ENCODE measurements at regions not wholly inside any gene's neighbourhood (a gene's known extent, or its start where the extent isn't known, plus 50 kb on each side); places are given as distances from the start of the nearest gene placed in this dataset.
"Not testable (repeated sequence)": the region's sequence is repeated elsewhere in the genome, so short reads cannot be mapped to it uniquely, and the experiment has no call there.

GRCh38 chr9:113664181-113664875 is 200.8 kb downstream of the RGS3 start:
- DNase-seq (ENCODE audit: low read depth), result no peak

DNA sequence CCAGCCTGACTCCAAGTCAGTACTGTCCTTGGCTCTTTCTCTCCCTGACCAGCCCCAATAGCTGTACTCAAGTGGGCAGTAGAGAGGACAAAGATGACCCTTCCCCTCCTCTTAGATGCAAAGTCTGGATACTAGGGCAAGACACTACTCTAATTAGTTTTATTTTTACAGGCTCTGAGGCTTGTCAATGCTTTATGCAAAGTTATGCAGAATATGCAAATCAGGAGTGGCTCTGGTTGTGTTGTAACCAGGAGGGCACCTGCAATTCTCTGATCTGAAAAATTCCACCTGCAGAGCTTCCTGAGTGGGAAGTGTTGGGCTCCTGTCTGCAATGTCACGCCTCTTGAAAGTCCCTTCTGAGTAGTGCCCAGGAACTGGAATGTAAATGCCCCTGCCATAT is 201.5 kb downstream of the RGS3 start:
- DNase-seq (ENCODE audit: low read depth), result no peak

GRCh38 chr9:113665756-113666155 is 202.2 kb downstream of the RGS3 start:
- no peak for DNase-seq (ENCODE audit: low read depth)

DNA sequence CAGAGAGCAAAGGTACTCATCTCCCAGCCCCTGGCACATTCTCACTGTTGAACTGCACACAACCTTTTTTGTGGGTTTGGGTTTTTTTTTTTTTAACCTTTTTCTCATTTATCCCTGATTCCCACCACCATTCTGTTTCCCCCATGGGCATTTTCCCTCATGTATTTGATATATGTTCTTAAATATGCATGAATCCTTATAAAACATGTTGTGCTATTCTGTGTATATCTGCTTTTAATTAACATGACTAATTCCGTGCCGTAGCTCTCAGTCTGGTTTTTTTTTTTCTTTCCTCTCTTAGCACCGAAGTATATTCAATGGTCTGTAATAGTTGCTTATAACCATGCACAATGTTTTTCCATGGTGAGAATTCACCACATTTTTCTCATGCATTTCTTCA is 204.5 kb downstream of the RGS3 start:
- no peak for DNase-seq (ENCODE audit: low read depth)

DNA sequence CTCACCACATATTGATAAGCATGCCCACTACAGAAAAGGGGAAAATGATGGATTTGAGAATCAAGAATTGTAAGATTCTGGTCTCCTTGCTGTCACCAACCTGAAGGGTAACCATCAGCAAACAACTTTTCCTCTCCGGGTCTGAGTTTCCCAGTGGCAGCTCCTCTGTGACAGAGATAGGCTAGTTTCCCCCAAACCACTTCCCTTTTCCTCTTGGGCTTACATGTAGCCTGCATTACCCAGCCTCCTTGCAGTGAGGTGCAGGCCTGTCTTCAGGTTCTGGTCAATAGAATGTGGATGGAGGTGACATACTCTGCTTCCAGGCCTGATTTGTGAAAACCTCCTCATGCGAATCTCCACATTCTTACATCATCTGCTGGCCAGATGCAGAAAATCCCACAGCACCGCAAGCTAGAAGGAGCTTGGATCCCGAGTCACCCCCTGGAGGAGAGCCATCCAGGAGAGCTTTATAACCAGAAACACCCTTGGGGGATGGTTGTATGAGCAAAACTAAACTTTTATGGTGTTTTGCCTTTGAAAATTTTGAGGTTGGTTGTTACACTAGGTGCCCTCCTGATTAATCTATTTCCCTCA is 206.1 kb downstream of the RGS3 start:
- DNase-seq (ENCODE audit: low read depth), result no peak

GRCh38 chr9:113673726-113674125 is 202.4 kb upstream of the ZNF618 start:
- peak; percentile 78 for DNase-seq (ENCODE audit: low read depth)

DNA sequence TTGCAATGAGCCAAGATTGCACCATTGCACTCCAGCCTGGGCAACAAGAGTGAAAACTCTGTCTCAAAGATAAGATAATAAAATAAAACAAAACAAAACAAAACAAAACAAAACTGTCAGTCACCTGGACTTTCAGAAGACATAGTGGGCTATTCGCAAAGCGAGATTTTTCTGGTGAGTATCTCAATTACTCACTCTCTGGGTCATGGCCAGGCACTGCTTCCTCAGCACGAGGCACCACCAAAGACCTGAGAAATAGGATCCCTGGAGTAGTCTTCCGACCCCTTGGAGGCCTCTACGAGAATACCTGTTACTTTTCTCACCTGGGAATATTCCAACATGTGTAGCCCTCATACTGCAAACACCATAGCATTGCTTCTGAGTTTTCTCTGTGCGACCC is 201.7 kb upstream of the ZNF618 start:
- peak; percentile 46 for DNase-seq (ENCODE audit: low read depth)

DNA sequence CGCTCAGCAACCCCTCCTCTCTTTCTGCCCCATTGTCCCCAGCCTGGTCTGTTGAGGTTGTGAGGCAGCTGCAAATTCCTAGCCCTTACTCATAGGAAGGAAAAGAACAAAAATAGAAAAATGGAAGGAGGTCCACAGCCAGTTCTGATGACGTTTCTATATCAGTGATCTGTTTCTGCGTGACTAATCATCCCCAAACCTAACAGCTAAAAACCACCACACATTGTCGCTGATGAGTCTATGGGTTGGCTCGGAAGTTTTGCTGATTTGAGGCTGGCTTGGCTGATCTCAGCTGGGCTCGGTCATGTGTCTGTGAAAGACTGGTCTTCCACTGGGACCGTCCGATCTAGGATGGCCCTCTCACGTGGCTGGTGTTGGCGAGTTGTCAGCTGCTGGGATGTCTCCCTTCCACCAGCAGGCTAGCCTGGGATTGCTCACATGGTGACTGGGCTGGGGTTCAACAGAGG is 200.6 kb upstream of the ZNF618 start:
- DNase-seq (ENCODE audit: low read depth), result peak; percentile 100

DNA sequence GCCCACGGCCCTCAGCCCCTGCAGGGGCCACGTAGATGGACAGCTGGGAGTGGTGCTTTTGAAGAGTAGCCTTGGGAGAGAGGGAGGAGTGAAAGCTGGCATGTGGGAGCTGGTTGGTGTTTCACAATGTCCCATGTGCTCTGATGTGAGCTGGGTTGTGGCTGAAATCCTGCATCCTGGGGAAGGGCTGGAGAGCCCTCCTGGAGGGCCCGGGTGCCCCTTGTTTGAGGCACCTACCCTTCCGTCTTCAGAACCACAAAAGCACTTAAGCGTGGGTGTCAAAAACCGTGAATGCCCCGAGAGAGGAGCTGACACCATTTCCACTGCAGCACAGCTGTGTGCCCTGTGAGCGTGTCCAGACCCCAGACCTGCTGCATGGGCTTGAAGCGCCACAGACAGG is 199.1 kb upstream of the ZNF618 start:
- DNase-seq (ENCODE audit: low read depth), result peak; percentile 75

GRCh38 chr9:113677569-113677968 is 198.5 kb upstream of the ZNF618 start:
- DNase-seq (ENCODE audit: low read depth), result no peak

DNA sequence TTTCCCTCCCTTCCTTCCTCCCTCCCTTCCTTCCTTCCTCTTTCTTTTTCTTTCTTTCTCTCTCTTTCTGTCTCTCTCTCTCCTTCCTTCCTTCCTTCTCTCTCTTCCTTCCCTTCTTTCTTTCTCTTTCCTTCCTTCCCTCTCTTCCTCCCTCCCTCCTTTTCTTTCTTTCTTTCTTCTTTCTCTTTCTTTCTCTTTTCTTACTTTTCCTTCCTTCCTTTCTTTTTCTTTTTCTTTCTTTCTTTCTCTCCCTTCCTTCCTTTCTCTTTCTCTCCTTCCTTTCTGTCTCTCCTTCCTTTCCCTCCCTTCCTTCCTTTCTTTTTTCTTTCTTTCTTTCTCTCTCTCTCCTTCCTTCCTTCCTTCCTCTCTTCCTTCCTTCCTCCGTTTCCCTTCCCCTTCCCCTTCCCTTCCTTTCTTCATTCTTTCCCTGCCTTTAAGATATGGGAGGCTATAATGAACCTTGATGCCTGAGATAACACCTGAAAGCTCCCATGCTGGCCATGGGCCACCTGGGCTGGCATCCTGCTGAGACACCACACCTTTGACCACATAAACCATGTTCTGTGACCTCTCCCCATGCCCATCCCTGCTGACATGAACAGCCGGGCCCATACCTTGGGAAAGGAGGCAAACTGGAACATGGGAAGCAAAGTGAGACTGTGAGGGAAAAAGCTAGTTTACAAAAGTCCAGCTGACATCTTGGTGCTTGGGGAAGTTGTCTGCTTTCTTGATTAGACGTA is 197.8 kb upstream of the ZNF618 start:
- no peak for DNase-seq (ENCODE audit: low read depth)

GRCh38 chr9:113678859-113679256 is 197.3 kb upstream of the ZNF618 start:
- DNase-seq (ENCODE audit: low read depth), result no peak

DNA sequence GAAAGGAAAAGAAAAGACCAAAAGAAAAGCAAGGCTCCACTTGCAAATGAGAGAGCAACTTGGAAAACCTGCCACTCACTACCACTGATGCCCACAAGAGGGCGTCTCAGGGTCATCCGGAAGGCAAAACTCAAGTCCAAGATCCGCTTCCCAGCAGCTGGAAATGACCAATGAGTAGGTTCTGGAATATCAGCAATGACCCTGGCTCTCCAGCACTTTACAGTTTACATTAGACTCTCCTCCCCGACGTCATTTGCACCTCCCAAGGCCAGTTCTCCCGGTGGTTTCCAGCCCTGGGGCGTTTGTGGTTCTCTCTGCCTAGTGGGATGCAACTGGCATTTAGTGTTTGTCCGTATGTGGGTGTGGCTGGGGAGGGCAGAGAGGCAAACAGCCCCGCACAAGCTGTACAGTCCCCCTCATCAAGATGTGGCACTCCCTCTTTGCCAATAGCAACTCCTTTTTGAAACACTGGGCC is 193.8 kb upstream of the ZNF618 start:
- peak; percentile 85 for DNase-seq (ENCODE audit: low read depth)

- not testable (repeated sequence) for DNase-seq (ENCODE audit: low read depth)
Measured at GRCh38 chr9:113685636-113686035, 190.5 kb upstream of the ZNF618 start.

- DNase-seq (ENCODE audit: low read depth), result no peak
Measured at GRCh38 chr9:113687107-113687679, 188.9 kb upstream of the ZNF618 start.

- DNase-seq (ENCODE audit: low read depth), result no peak
Measured at GRCh38 chr9:113687680-113688371, 188.3 kb upstream of the ZNF618 start.

DNA sequence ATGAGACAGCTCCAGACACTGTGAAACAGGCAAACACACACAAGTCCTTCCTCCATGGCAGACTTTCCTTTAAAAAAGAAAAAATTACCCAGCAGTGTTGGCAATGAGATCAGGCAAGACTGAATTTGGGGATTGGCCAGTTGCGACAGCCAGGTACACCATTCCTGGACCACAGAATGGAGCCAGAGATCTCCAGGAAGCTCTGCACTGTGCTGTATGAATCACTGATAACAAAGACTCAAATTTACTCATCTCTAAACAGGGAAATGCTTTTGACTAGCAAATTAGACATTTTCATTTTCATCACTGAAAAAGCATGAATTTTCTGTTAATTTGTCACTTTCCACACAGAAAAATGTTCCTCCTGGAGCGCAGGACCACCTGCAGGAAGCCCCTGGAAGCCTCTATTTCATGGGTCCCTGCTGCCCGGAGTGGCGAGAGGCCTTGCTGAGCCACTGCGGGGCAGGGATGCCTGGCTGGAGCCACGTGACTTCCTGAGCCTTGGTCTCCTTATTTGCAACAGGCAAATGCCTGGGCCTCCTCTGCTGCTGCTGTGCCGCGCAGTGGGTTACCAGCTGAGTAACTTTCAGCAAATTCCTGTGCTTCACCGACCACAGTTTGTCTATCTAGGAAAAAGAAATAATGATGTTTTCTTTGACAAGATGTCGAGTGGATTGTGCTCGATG is 185.9 kb upstream of the ZNF618 start:
- DNase-seq (ENCODE audit: low read depth), result no peak

DNA sequence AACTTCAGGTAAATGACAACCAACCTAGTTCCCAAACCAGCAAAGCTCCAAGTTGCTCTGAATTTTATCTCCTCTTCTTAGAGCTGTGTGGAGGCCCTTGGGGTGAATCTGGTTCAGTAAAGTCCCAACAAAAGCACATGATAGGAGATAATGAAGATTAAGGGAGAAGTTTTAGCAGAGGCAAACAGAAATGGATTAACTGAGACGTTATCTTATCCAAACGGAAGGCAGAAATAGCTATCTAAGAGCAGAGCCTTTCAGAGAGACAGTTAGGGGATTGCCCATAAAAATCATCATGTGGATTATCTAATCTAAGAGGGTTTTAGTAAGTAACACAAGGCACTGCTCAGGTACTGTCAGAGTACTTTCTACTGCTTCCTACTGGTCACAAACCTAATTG is 183.9 kb upstream of the ZNF618 start:
- no peak for DNase-seq (ENCODE audit: low read depth)

DNA sequence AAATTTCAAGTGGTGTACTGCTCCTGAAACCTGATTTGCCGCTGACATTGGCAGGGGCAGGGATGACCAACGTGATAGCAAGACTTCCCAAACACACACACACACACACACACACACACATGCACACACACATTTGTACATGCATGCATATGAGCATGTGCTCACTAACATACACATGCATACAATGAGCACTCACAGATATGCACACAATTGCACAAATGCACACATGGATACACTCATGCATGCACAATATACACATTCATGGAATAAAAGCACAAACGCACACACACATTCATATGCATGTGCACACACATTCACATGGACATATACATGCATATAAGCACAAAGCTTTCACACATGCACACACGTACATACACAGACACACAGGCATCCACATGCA is 181.2 kb upstream of the ZNF618 start:
- no peak for DNase-seq (ENCODE audit: low read depth)

DNA sequence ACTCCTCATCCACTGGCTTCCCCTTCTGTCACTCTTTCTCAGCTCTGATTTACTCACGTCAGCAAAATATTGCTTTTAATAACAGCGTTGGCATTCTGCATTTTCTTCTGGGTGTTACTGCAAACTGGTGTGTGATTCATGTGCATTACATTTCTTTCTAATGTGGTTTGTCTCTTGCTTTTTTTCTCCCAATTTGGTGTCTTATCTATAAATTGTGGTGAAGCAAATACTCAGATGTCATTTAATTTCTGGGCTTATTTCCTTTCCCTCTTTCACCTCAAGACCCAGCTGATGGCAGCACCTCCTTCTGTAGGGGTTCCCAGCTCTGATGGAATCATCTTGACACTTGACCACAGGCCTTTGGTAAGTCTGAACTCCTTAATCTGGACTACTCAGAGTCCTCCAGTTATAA is 180.7 kb upstream of the ZNF618 start:
- no peak for DNase-seq (ENCODE audit: low read depth)

DNA sequence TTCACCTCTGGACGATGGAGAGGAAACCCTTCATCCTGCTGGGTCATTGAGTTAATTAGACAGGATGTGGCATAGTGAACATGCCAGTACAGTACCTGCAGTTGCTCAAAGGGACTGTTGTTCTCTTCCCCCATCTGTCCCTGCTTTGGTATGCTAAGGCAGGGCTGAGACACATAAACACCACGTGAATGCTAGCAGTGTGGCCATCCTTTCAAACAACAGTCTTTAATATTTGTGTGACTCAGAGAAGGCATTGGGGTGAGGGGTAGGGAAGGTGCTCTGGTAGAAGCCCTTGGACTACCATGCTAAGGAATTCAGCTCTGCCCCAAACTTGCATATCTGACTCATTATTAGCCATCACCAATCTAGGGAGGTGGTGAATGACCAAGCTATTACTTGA is 180.2 kb upstream of the ZNF618 start:
- DNase-seq (ENCODE audit: low read depth), result no peak
